A549 (cell line): ENCODE measurements at regions not wholly inside any gene's neighbourhood (a gene's known extent, or its start where the extent isn't known, plus 50 kb on each side); places are given as distances from the start of the nearest gene placed in this dataset.
A peak's percentile ranks its signal among the peaks of the same experiment; 100 is the strongest.

ENCODE experiments used
- ATAC-seq, 2 experiments: fragments of 200-7000 bp in 1 of 2; fragments of >200 bp in 1 of 2; cut with Nextera tagmentation in 1 of 2; cut with Tn5 transposase in 1 of 2; 3 replicates each; pipeline versions ENCODE4 v1.8.0 to v1.9.1; 2018 to 2020; ENCODE audit warnings: mild to moderate bottlenecking in 1 of 2, moderate library complexity in 1 of 2
- CTCF ChIA-PET: fragments of 300-600 bp; sonication (Branson Sonifier 250); formaldehyde crosslinking; extraction: SDS; loops from one replicate; lab custom pipeline; 2021; ENCODE audit warnings: antibody characterized with exemption, inconsistent platforms; lab: Yijun Ruan, JAX
- POLR2A ChIA-PET: fragments of 350-600 bp; formaldehyde crosslinking; extraction: SDS; loops from one replicate; lab custom pipeline; 2021; ENCODE audit warnings: antibody characterized with exemption, inconsistent platforms; lab: Yijun Ruan, JAX
- DNase-seq, 2 experiments: peaks; one replicate each; pipeline versions ENCODE4 v3.0.0 to v3.0.0-alpha.2; 2011 to 2016; ENCODE audit warnings: low read depth in 1 of 2, low spot score in 1 of 2
- FAIRE-seq: peaks from 2 replicates; lab custom pipeline; 2011; peaks lifted over from hg19 to GRCh38; lab: Jason Lieb, UNC
- H3K27ac ChIP-seq, 2 experiments: fragments of >200 bp; sonication (Bioruptor Twin); formaldehyde crosslinking; 3 replicates each; pipeline ENCODE4 v1.5.1; 2016 to 2017
- H3K4me1 ChIP-seq: fragments of >200 bp; sonication (Bioruptor Twin); formaldehyde crosslinking; 3 replicates; pipeline ENCODE4 v1.6.1; 2016
- H3K4me2 ChIP-seq: fragments of >200 bp; sonication (Bioruptor Twin); formaldehyde crosslinking; 3 replicates; pipeline ENCODE4 v1.6.1; 2016
- H3K4me3 ChIP-seq: fragments of >200 bp; sonication (Bioruptor Twin); formaldehyde crosslinking; 3 replicates; pipeline ENCODE4 v1.5.1; 2016
- H3K9me3 ChIP-seq: fragments of >200 bp; sonication (Bioruptor Twin); formaldehyde crosslinking; 3 replicates; pipeline ENCODE4 v1.6.1; 2016
- BHLHE40 ChIP-seq: IDR thresholded peaks from 2 replicates; pipeline ENCODE4 v1.6.1; 2012; ENCODE audit warnings: low read depth, low read length, inconsistent platforms
- CEBPB ChIP-seq, 2 experiments: fragments of >200 bp in 1 of 2; sonication (Bioruptor Twin) in 1 of 2; formaldehyde crosslinking in 1 of 2; IDR thresholded peaks; 2 replicates each; pipeline ENCODE4 v1.6.1; 2012 to 2016
- CHD2 ChIP-seq: fragments of 150-350 bp; IDR thresholded peaks from 2 replicates; pipeline ENCODE4 v1.6.1; 2014; ENCODE audit warnings: low read length; ENCODE audit not compliant: partially characterized antibody
- ESRRA ChIP-seq: fragments of 150-350 bp; IDR thresholded peaks from 2 replicates; pipeline ENCODE4 v1.6.1; 2014; ENCODE audit warnings: mild to moderate bottlenecking, low read length, borderline replicate concordance
- HDAC2 ChIP-seq: fragments of 200-600 bp; sonication (generic); IDR thresholded peaks from 2 replicates; pipeline ENCODE4 v1.6.1; 2016
- HEYL ChIP-seq: fragments of 250-450 bp; sonication (Bioruptor Pico); IDR thresholded peaks from 2 replicates; pipeline ENCODE4 v1.8.0; 2021; ENCODE audit warnings: mild to moderate bottlenecking, moderate library complexity
- HOXA7 ChIP-seq: fragments of 250-450 bp; sonication (Bioruptor Pico); IDR thresholded peaks from 2 replicates; pipeline ENCODE4 v1.5.0; 2020; ENCODE audit warnings: mild to moderate bottlenecking, moderate library complexity
- MAZ ChIP-seq: fragments of 150-350 bp; IDR thresholded peaks from 2 replicates; pipeline ENCODE4 v1.6.1; 2014; ENCODE audit warnings: antibody characterized with exemption, low read depth, low read length, borderline replicate concordance
- NFE2L2 ChIP-seq: fragments of 150-350 bp; conservative IDR thresholded peaks from 2 replicates; pipeline ENCODE4 v1.6.1; 2014; ENCODE audit warnings: low read length
- NR3C1 ChIP-seq: fragments of >200 bp; sonication (Bioruptor Twin); formaldehyde crosslinking; IDR thresholded peaks from 3 replicates; pipeline ENCODE4 v1.6.1; 2017
- PHF8 ChIP-seq: fragments of 200-600 bp; sonication (generic); IDR thresholded peaks from 2 replicates; pipeline ENCODE4 v1.6.1; 2016; ENCODE audit warnings: low read depth, mild to moderate bottlenecking, antibody characterized with exemption, moderate library complexity, borderline replicate concordance
- POLR2A ChIP-seq: IDR thresholded peaks from 2 replicates; pipeline ENCODE4 v1.6.1; 2012; ENCODE audit warnings: mild to moderate bottlenecking, low read length
- POLR2AphosphoS2 ChIP-seq: conservative IDR thresholded peaks from 2 replicates; pipeline ENCODE4 v1.6.1; 2012; ENCODE audit warnings: low read length, improper control_type of control experiment, inconsistent platforms
- RAD21 ChIP-seq, 2 experiments: fragments of >200 bp in 1 of 2; sonication (Bioruptor Twin) in 1 of 2; formaldehyde crosslinking in 1 of 2; IDR thresholded peaks in 1 of 2; conservative IDR thresholded peaks in 1 of 2; 2 replicates in 1 of 2; 3 replicates in 1 of 2; pipeline ENCODE4 v1.6.1; 2012 to 2018; ENCODE audit warnings: inconsistent platforms in 1 of 2
- RNF2 ChIP-seq: fragments of 200-600 bp; sonication (generic); IDR thresholded peaks from 2 replicates; pipeline ENCODE4 v1.6.1; 2016; ENCODE audit warnings: low read depth, mild to moderate bottlenecking, antibody characterized with exemption, moderate library complexity, borderline replicate concordance
- TFCP2L1 ChIP-seq: fragments of 250-450 bp; sonication (Bioruptor Pico); IDR thresholded peaks from 2 replicates; pipeline ENCODE4 v1.5.0; 2021; ENCODE audit warnings: mild to moderate bottlenecking
- ZC3H11A ChIP-seq: fragments of 450-650 bp; IDR thresholded peaks from 2 replicates; pipeline ENCODE4 v1.6.1; 2014; ENCODE audit warnings: antibody characterized with exemption, mild to moderate bottlenecking
- WGBS: methylation state at CpG from one replicate; pipeline ENCODE4 v1.1.6; 2017; ENCODE audit errors: missing lambda C conversion rate; 5-methylcytosine and 5-hydroxymethylcytosine counted together
- TF ChIP-seq, protein P1 (sequence below): fragments of 250-450 bp; sonication (Bioruptor Pico); IDR thresholded peaks from 2 replicates; pipeline ENCODE4 v1.5.0; 2020; ENCODE audit warnings: low read depth, mild to moderate bottlenecking, moderate library complexity
- TF ChIP-seq, protein P2 (sequence below): fragments of >200 bp; sonication (Bioruptor Twin); formaldehyde crosslinking; IDR thresholded peaks from 3 replicates; pipeline ENCODE4 v1.5.1; 2016
- TF ChIP-seq, protein P3 (sequence below): fragments of 450-650 bp; IDR thresholded peaks from 2 replicates; pipeline ENCODE4 v1.6.1; 2014; ENCODE audit warnings: antibody characterized with exemption
- TF ChIP-seq, protein P4 (sequence below): IDR thresholded peaks from 2 replicates; pipeline ENCODE4 v1.6.1; 2012; ENCODE audit warnings: low read depth, borderline replicate concordance

DNA sequence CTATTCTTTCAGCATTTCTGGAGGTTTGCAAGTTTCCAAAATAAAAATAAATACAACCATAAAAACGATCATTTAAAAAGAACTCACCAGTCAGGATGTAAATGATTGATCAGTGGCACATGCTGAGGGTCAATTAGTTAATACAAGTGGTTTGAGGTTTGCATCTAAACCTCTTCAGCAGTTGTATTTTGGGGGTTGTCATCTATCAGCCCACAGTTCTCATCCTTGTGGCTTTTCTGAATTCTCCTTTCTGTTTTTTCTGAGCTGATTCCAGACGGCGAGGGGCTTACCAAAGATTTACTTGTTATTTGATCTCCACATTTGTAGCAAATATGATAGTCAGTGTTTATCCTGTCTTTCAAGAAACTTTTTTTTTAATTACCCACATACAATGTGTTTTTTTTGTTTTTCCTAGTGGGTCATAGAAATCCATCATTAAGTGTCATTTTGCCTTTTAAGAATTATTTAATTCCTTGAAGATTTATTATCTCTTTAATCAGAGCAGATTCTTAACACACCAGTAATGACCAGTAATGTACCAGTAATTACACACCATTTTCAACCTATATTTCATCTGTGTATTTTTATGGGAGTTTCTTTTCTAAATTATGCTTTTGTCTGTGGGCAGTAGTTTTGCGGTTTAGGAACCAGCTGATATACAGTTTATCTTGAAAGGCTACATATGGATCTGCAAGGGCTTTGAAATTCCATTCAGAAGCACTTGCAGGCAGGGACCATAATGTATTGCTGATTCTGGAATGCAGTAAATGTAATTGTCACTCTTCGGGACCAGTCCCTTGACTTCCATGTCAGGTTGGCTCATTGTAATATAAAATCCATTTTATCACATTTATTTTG, 56.3 kb upstream of the DAAM1 start (continued):
- no peak for TF ChIP-seq CHD2
- no peak for TF ChIP-seq BHLHE40
- no peak for TF ChIP-seq RNF2
- no peak for TF ChIP-seq NR3C1
- no peak for TF ChIP-seq POLR2AphosphoS2
- TF ChIP-seq ZC3H11A: no peak

DNA sequence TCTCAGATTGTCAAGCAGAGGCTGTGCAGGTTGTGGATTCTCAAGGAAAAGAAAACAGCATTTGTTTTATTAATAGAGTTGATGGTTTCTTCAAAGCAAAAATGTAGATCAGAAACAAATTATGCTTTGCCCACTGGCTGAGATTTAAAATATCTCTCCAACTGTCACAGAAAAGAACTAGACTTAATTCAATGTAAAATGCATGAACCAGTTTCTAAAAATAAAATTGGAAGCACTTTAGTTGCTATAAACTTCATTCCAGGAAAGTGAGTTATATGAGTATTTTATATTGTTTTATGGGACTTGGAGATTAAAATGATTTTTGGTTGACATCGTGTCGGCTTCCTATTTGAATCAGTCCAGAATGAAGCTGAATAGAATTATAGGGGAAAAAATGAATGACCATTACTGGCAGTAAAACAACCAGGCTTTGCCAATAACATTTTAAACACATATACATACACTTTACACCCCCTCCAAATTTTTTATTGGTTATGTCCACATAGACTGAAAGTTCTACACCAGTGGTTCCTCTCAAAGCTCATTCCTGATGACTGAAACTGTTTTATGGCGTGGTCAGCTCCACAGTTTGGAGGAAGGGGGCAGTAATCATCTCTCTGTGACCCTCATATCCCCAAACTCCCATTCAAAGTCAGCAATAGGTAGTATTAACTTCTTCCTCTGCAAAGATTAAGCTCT, 55.5 kb upstream of the DAAM1 start:
- FAIRE-seq (no peak), DNase-seq (no peak), ATAC-seq (peak in 1 of 2 experiments; percentile 37; a peak in 1 of 6 replicates)
- H3K27ac ChIP-seq: no peak overlapping the region
- CTCF ChIA-PET: interaction anchor here (0.6 to 1.7 kb wide), 12 partner anchors 9 to 1733 kb away, joined by 3 to 5 read pairs (median 3); no protein-coding TSS in a partner anchor
- no peak overlapping the region for H3K4me2 ChIP-seq
- H3K9me3 ChIP-seq: no peaks in the 10 kb centered on the region
- peak in 1 of 2 experiments; percentile 18; a peak in 1 of 5 replicates for TF ChIP-seq RAD21 (conservative IDR thresholded peaks at IDR 0.05 in 1 of 2, IDR thresholded peaks at IDR 0.05 in 1 of 2)
- TF ChIP-seq, protein P1, sequence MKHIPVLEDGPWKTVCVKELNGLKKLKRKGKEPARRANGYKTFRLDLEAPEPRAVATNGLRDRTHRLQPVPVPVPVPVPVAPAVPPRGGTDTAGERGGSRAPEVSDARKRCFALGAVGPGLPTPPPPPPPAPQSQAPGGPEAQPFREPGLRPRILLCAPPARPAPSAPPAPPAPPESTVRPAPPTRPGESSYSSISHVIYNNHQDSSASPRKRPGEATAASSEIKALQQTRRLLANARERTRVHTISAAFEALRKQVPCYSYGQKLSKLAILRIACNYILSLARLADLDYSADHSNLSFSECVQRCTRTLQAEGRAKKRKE: no peak
- POLR2A ChIA-PET: no interaction called here
- H3K4me3 ChIP-seq: no peak overlapping the region
- 76% methylated on average over 3 of the region's 3 CpGs for WGBS
- no peaks in the 10 kb centered on the region for H3K4me1 ChIP-seq

DNA sequence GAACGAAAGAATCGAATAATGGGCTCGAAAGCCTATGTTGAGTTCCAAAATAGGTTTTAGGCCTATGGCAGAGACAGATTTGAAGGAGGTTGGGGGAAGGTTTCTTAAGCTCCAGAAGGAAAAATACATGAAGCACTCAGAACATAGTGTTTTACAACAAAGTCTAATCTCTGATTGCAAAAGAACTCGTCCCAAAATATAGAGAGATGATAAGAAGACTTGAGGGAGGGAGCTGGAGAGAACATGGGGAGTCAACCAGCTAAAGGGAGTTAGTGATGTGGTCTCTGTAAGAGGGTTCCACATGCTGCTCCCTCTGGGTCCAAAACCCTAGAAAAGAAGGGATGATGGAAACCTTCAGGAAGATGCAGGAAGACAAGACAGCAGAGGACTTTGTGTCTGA, 54.8 kb upstream of the DAAM1 start:
- no peak overlapping the region for H3K4me2 ChIP-seq
- ATAC-seq: no peak
- no peaks in the 10 kb centered on the region for H3K4me1 ChIP-seq
- DNase-seq: no peak
- H3K9me3 ChIP-seq: no peaks in the 10 kb centered on the region
- ChIA-PET CTCF (interaction anchor here (0.9 to 1.7 kb wide), 8 partner anchors 9 to 443 kb away, joined by 3 to 5 read pairs (median 3); no protein-coding TSS in a partner anchor), POLR2A (no interaction called here)
- 41% methylated on average over 4 of the region's 4 CpGs for WGBS
- TF ChIP-seq HOXA7 (CRISPR knock-in tag) (no peak), HDAC2 (no peak), CEBPB (IDR thresholded peaks at IDR 0.05) (no peak), PHF8 (no peak), POLR2A (no peak), TFCP2L1 (CRISPR knock-in tag) (no peak), CHD2 (no peak), NFE2L2 (no peak), RNF2 (no peak), MAZ (no peak), ESRRA (no peak), HEYL (no peak)
- TF ChIP-seq, protein P2, sequence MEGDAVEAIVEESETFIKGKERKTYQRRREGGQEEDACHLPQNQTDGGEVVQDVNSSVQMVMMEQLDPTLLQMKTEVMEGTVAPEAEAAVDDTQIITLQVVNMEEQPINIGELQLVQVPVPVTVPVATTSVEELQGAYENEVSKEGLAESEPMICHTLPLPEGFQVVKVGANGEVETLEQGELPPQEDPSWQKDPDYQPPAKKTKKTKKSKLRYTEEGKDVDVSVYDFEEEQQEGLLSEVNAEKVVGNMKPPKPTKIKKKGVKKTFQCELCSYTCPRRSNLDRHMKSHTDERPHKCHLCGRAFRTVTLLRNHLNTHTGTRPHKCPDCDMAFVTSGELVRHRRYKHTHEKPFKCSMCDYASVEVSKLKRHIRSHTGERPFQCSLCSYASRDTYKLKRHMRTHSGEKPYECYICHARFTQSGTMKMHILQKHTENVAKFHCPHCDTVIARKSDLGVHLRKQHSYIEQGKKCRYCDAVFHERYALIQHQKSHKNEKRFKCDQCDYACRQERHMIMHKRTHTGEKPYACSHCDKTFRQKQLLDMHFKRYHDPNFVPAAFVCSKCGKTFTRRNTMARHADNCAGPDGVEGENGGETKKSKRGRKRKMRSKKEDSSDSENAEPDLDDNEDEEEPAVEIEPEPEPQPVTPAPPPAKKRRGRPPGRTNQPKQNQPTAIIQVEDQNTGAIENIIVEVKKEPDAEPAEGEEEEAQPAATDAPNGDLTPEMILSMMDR: no peak
- TF ChIP-seq, protein P3, sequence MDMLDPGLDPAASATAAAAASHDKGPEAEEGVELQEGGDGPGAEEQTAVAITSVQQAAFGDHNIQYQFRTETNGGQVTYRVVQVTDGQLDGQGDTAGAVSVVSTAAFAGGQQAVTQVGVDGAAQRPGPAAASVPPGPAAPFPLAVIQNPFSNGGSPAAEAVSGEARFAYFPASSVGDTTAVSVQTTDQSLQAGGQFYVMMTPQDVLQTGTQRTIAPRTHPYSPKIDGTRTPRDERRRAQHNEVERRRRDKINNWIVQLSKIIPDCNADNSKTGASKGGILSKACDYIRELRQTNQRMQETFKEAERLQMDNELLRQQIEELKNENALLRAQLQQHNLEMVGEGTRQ: no peak
- TF ChIP-seq, protein P4, sequence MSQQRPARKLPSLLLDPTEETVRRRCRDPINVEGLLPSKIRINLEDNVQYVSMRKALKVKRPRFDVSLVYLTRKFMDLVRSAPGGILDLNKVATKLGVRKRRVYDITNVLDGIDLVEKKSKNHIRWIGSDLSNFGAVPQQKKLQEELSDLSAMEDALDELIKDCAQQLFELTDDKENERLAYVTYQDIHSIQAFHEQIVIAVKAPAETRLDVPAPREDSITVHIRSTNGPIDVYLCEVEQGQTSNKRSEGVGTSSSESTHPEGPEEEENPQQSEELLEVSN: no peak
- TF ChIP-seq, protein P1: no peak
- TF ChIP-seq, all 56 proteins: peak for 0
- Histone ChIP-seq H3K27ac (no peak overlapping the region), H3K4me3 (no peak overlapping the region)
- no peak for FAIRE-seq
